LoVo (cell line): ENCODE measurements at regions not wholly inside any gene's neighbourhood (a gene's known extent, or its start where the extent isn't known, plus 50 kb on each side); places are given as distances from the start of the nearest gene placed in this dataset.

Experiments used
- DNase-seq: peaks from one replicate; pipeline ENCODE4 v3.0.0-alpha.2; 2016; ENCODE audit warnings: low spot score

- DNase-seq, result no peak
Measured at GRCh38 chr3:31004025-31004678, 109.7 kb upstream of the GADL1 start.

GRCh38 chr3:31008994-31009393 lies 114.5 kb upstream of the GADL1 start:
- DNase-seq, result peak; percentile 7

- DNase-seq, result no peak
Measured at GRCh38 chr3:31009881-31010280, 115.4 kb upstream of the GADL1 start.

GRCh38 chr3:31010491-31010890 lies 116.0 kb upstream of the GADL1 start:
- no peak for DNase-seq

- no peak for DNase-seq
Measured at GRCh38 chr3:31011380-31011779, 116.9 kb upstream of the GADL1 start.

GRCh38 chr3:31013090-31013489 lies 118.6 kb upstream of the GADL1 start:
- no peak for DNase-seq

GRCh38 chr3:31013843-31014242 lies 119.4 kb upstream of the GADL1 start:
- no peak for DNase-seq

GRCh38 chr3:31014317-31015040 lies 120.0 kb upstream of the GADL1 start:
- DNase-seq, result no peak

- no peak for DNase-seq
Measured at GRCh38 chr3:31016196-31016595, 121.7 kb upstream of the GADL1 start.

- DNase-seq, result no peak
Measured at GRCh38 chr3:31022716-31023115, 128.3 kb upstream of the GADL1 start.

GRCh38 chr3:31025541-31025940 lies 131.1 kb upstream of the GADL1 start:
- DNase-seq, result no peak

GRCh38 chr3:31027191-31027761 lies 132.8 kb upstream of the GADL1 start:
- DNase-seq, result no peak

GRCh38 chr3:31027914-31028313 lies 133.5 kb upstream of the GADL1 start:
- no peak for DNase-seq

GRCh38 chr3:31028766-31029165 lies 134.3 kb upstream of the GADL1 start:
- no peak for DNase-seq

- DNase-seq, result no peak
Measured at GRCh38 chr3:31029706-31030105, 135.2 kb upstream of the GADL1 start.

- DNase-seq, result no peak
Measured at GRCh38 chr3:31035681-31036080, 141.2 kb upstream of the GADL1 start.

- DNase-seq, result no peak
Measured at GRCh38 chr3:31038086-31038739, 143.8 kb upstream of the GADL1 start.

- no peak for DNase-seq
Measured at GRCh38 chr3:31039145-31039544, 144.7 kb upstream of the GADL1 start.

- DNase-seq, result peak; percentile 72
Measured at GRCh38 chr3:31041161-31041978, 146.9 kb upstream of the GADL1 start.

- DNase-seq, result no peak
Measured at GRCh38 chr3:31043184-31043819, 148.8 kb upstream of the GADL1 start.

GRCh38 chr3:31047673-31048072 lies 153.2 kb upstream of the GADL1 start:
- DNase-seq, result no peak

GRCh38 chr3:31048143-31048542 lies 153.7 kb upstream of the GADL1 start:
- DNase-seq, result no peak
